Karpas-422 (cell line): ENCODE measurements at regions not wholly inside any gene's neighbourhood (a gene's known extent, or its start where the extent isn't known, plus 50 kb on each side); places are given as distances from the start of the nearest gene placed in this dataset.

Experiments
- DNase-seq: peaks from one replicate; pipeline ENCODE4 v3.0.0-alpha.2; 2015
- H2AFZ ChIP-seq: fragments of 200-600 bp; sonication (generic); 2 replicates; pipeline ENCODE4 v1.6.1; 2014; ENCODE audit warnings: antibody characterized with exemption, low read length, mixed read lengths
- H3K27ac ChIP-seq: fragments of 200-600 bp; sonication (generic); 2 replicates; pipeline ENCODE4 v1.5.1; 2014; ENCODE audit warnings: mild to moderate bottlenecking, low read length, moderate library complexity
- H3K27me3 ChIP-seq: fragments of 200-600 bp; sonication (generic); 2 replicates; pipeline ENCODE4 v1.6.1; 2014; ENCODE audit warnings: low read length, mixed read lengths
- H3K36me3 ChIP-seq: fragments of 200-600 bp; sonication (generic); 2 replicates; pipeline ENCODE4 v1.6.1; 2014; ENCODE audit warnings: low read length, mixed read lengths; ENCODE audit not compliant: insufficient read depth
- H3K4me1 ChIP-seq: fragments of 200-600 bp; sonication (generic); 2 replicates; pipeline ENCODE4 v1.6.1; 2014; ENCODE audit warnings: mild to moderate bottlenecking, low read length, mixed read lengths
- H3K4me2 ChIP-seq: fragments of 200-600 bp; sonication (generic); 2 replicates; pipeline ENCODE4 v1.6.1; 2014; ENCODE audit warnings: low read length, low read depth, mild to moderate bottlenecking; ENCODE audit not compliant: poor library complexity, severe bottlenecking
- H3K4me3 ChIP-seq: fragments of 200-600 bp; sonication (generic); 2 replicates; pipeline ENCODE4 v1.5.1; 2014; ENCODE audit warnings: mild to moderate bottlenecking, antibody characterized with exemption, low read length, mixed read lengths
- H3K79me2 ChIP-seq: fragments of 200-600 bp; sonication (generic); 2 replicates; pipeline ENCODE4 v1.6.1; 2014; ENCODE audit warnings: mild to moderate bottlenecking, low read length, mixed read lengths
- H3K9ac ChIP-seq: fragments of 200-600 bp; sonication (generic); 2 replicates; pipeline ENCODE4 v1.6.0; 2014; ENCODE audit warnings: low read length
- H3K9me2 ChIP-seq: fragments of 200-600 bp; sonication (generic), shearing (Covaris generic); replicated peaks from 2 replicates; pipeline ENCODE4 v1.6.0; 2014; ENCODE audit warnings: mild to moderate bottlenecking, low read length, moderate library complexity; ENCODE audit not compliant: insufficient read depth
- H3K9me3 ChIP-seq: fragments of 300-700, 200-600 bp; sonication (generic); 2 replicates; pipeline ENCODE4 v1.6.1; 2014; ENCODE audit warnings: low read length, mixed read lengths
- H4K20me1 ChIP-seq: fragments of 200-600 bp; sonication (generic); 2 replicates; pipeline ENCODE4 v1.6.1; 2014; ENCODE audit warnings: mild to moderate bottlenecking, antibody characterized with exemption, low read length, low read depth; ENCODE audit not compliant: insufficient read depth

- Histone ChIP-seq H3K4me1 (no peaks in the 10 kb centered on the region), H3K79me2 (no peaks in the 10 kb centered on the region), H4K20me1 (no peaks in the 10 kb centered on the region), H3K27ac (no peak overlapping the region), H3K36me3 (no peaks in the 10 kb centered on the region), H3K9ac (no peak overlapping the region), H3K9me2 (no peaks in the 10 kb centered on the region), H3K4me2 (no peak overlapping the region), H2AFZ (no peak overlapping the region), H3K27me3 (no peaks in the 10 kb centered on the region), H3K9me3 (no peaks in the 10 kb centered on the region), H3K4me3 (no peak overlapping the region)
- DNase-seq = no peak
These were observed 220.6 kb downstream of the OLFM4 start for GRCh38 chr13:53249236-53249635.

- Histone ChIP-seq H3K27me3 (no peaks in the 10 kb centered on the region), H3K27ac (no peak overlapping the region), H3K4me3 (no peak overlapping the region), H3K4me1 (no peaks in the 10 kb centered on the region), H3K4me2 (peak overlapping the region; percentile 4), H3K36me3 (no peaks in the 10 kb centered on the region), H3K79me2 (no peaks in the 10 kb centered on the region), H4K20me1 (no peaks in the 10 kb centered on the region), H2AFZ (no peak overlapping the region; the same call in 1 of the 2 replicates), H3K9me2 (no peaks in the 10 kb centered on the region), H3K9ac (no peak overlapping the region), H3K9me3 (no peaks in the 10 kb centered on the region)
- peak; percentile 94 for DNase-seq
These were observed 221.8 kb downstream of the OLFM4 start for GRCh38 chr13:53250272-53250875.

- Histone ChIP-seq H3K4me2 (peak overlapping the region; percentile 4), H3K4me1 (no peaks in the 10 kb centered on the region), H3K9ac (no peak overlapping the region), H3K4me3 (no peak overlapping the region), H4K20me1 (no peaks in the 10 kb centered on the region), H3K27ac (no peak overlapping the region), H2AFZ (no peak overlapping the region; the same call in 1 of the 2 replicates), H3K9me3 (no peaks in the 10 kb centered on the region), H3K36me3 (no peaks in the 10 kb centered on the region), H3K27me3 (no peaks in the 10 kb centered on the region), H3K79me2 (no peaks in the 10 kb centered on the region), H3K9me2 (no peaks in the 10 kb centered on the region)
- no peak for DNase-seq
These were observed 222.4 kb downstream of the OLFM4 start for GRCh38 chr13:53250977-53251376.

- Histone ChIP-seq H3K4me1 (no peaks in the 10 kb centered on the region), H3K79me2 (no peaks in the 10 kb centered on the region), H3K27ac (no peak overlapping the region), H3K9me3 (no peaks in the 10 kb centered on the region), H3K27me3 (no peaks in the 10 kb centered on the region), H3K9ac (no peak overlapping the region), H3K9me2 (no peaks in the 10 kb centered on the region), H2AFZ (no peak overlapping the region), H3K4me3 (no peak overlapping the region), H3K36me3 (no peaks in the 10 kb centered on the region), H4K20me1 (no peaks in the 10 kb centered on the region), H3K4me2 (no peak overlapping the region)
- DNase-seq = no peak
These were observed 225.9 kb downstream of the OLFM4 start for GRCh38 chr13:53254500-53254899.

- no peaks in the 10 kb centered on the region for H3K36me3 ChIP-seq
- H3K27me3 ChIP-seq = no peaks in the 10 kb centered on the region
- H4K20me1 ChIP-seq = no peaks in the 10 kb centered on the region
- H3K4me2 ChIP-seq = no peak overlapping the region
- no peak overlapping the region for H3K9ac ChIP-seq
- no peaks in the 10 kb centered on the region for H3K4me1 ChIP-seq
- no peaks in the 10 kb centered on the region for H3K9me2 ChIP-seq
- H3K27ac ChIP-seq = no peak overlapping the region
- no peak for DNase-seq
- H3K79me2 ChIP-seq = no peaks in the 10 kb centered on the region
- H3K4me3 ChIP-seq = no peak overlapping the region
- no peak overlapping the region for H2AFZ ChIP-seq
- no peaks in the 10 kb centered on the region for H3K9me3 ChIP-seq
These were observed 227.2 kb downstream of the OLFM4 start for GRCh38 chr13:53255795-53256194.

- no peaks in the 10 kb centered on the region for H3K9me2 ChIP-seq
- no peaks in the 10 kb centered on the region for H3K36me3 ChIP-seq
- H3K4me2 ChIP-seq = no peak overlapping the region
- H4K20me1 ChIP-seq = no peaks in the 10 kb centered on the region
- no peak overlapping the region for H3K4me3 ChIP-seq
- no peaks in the 10 kb centered on the region for H3K27me3 ChIP-seq
- no peaks in the 10 kb centered on the region for H3K79me2 ChIP-seq
- no peak overlapping the region for H3K27ac ChIP-seq
- H3K4me1 ChIP-seq = no peaks in the 10 kb centered on the region
- H2AFZ ChIP-seq = no peak overlapping the region
- no peaks in the 10 kb centered on the region for H3K9me3 ChIP-seq
- no peak for DNase-seq
- no peak overlapping the region for H3K9ac ChIP-seq
These were observed 232.0 kb downstream of the OLFM4 start for GRCh38 chr13:53260594-53260993.

- Histone ChIP-seq H3K36me3 (no peaks in the 10 kb centered on the region), H3K4me3 (no peak overlapping the region), H3K27ac (no peak overlapping the region), H3K9ac (no peak overlapping the region), H3K27me3 (no peaks in the 10 kb centered on the region), H3K79me2 (no peaks in the 10 kb centered on the region), H2AFZ (no peak overlapping the region), H3K4me1 (no peaks in the 10 kb centered on the region), H3K4me2 (no peak overlapping the region), H3K9me2 (no peaks in the 10 kb centered on the region), H3K9me3 (no peaks in the 10 kb centered on the region), H4K20me1 (no peaks in the 10 kb centered on the region)
- DNase-seq = no peak
These were observed 236.3 kb downstream of the OLFM4 start for GRCh38 chr13:53264751-53265385.

- Histone ChIP-seq H4K20me1 (no peaks in the 10 kb centered on the region), H3K36me3 (no peaks in the 10 kb centered on the region), H3K4me1 (no peaks in the 10 kb centered on the region), H3K9me2 (no peaks in the 10 kb centered on the region), H3K9me3 (no peaks in the 10 kb centered on the region), H3K27me3 (no peaks in the 10 kb centered on the region), H3K79me2 (no peaks in the 10 kb centered on the region), H2AFZ (no peak overlapping the region), H3K4me3 (no peak overlapping the region), H3K9ac (no peak overlapping the region), H3K27ac (no peak overlapping the region), H3K4me2 (no peak overlapping the region)
- DNase-seq = no peak
These were observed 238.1 kb downstream of the OLFM4 start for GRCh38 chr13:53266757-53267156.
